KMS-11 (cell line): ENCODE measurements at regions not wholly inside any gene's neighbourhood (a gene's known extent, or its start where the extent isn't known, plus 50 kb on each side); places are given as distances from the start of the nearest gene placed in this dataset.

Source experiments
- H2AFZ ChIP-seq: fragments of 200-600 bp; sonication (generic); 2 replicates; pipeline ENCODE4 v1.6.1; 2016; ENCODE audit warnings: antibody characterized with exemption, mixed run types, low read depth
- H3K27ac ChIP-seq: fragments of 200-600 bp; sonication (generic); 2 replicates; pipeline ENCODE4 v1.6.1; 2016; ENCODE audit warnings: mild to moderate bottlenecking, mixed run types
- H3K27me3 ChIP-seq: fragments of 200-600 bp; sonication (generic); 2 replicates; pipeline ENCODE4 v1.6.1; 2017; ENCODE audit warnings: mild to moderate bottlenecking, low read depth, mixed run types, moderate library complexity; ENCODE audit not compliant: insufficient read depth
- H3K36me3 ChIP-seq: fragments of 200-600 bp; sonication (generic); 2 replicates; pipeline ENCODE4 v1.6.1; 2017; ENCODE audit warnings: mild to moderate bottlenecking, mixed run types; ENCODE audit not compliant: insufficient read depth
- H3K4me1 ChIP-seq: fragments of 200-600 bp; sonication (generic); 2 replicates; pipeline ENCODE4 v1.6.1; 2016; ENCODE audit warnings: mild to moderate bottlenecking, low read depth, mixed run types; ENCODE audit not compliant: poor library complexity, severe bottlenecking
- H3K4me2 ChIP-seq: fragments of 200-600 bp; sonication (generic); 2 replicates; pipeline ENCODE4 v1.7.0; 2016; ENCODE audit warnings: mild to moderate bottlenecking, mixed run types
- H3K4me3 ChIP-seq: fragments of 200-600 bp; sonication (generic); IDR thresholded peaks from 2 replicates; pipeline ENCODE4 v1.6.1; 2017; ENCODE audit warnings: low read depth, low read length, mixed read lengths; ENCODE audit not compliant: insufficient read depth
- H3K79me2 ChIP-seq: fragments of 200-600 bp; sonication (generic); 2 replicates; pipeline ENCODE4 v1.6.1; 2016; ENCODE audit warnings: low read depth, mixed run types; ENCODE audit not compliant: insufficient read depth
- H3K9ac ChIP-seq: fragments of 200-600 bp; sonication (generic); 2 replicates; pipeline ENCODE4 v1.6.1; 2016; ENCODE audit warnings: mild to moderate bottlenecking, mixed run types
- H4K20me1 ChIP-seq: fragments of 200-600 bp; sonication (generic); 2 replicates; pipeline ENCODE4 v1.6.1; 2016; ENCODE audit warnings: mild to moderate bottlenecking, mixed run types; ENCODE audit not compliant: insufficient read depth
- CTCF ChIP-seq: fragments of 200-600 bp; sonication (generic); conservative IDR thresholded peaks from 2 replicates; pipeline ENCODE4 v1.6.1; 2017; ENCODE audit warnings: low read depth, mild to moderate bottlenecking, antibody characterized with exemption, low read length, moderate library complexity, mixed read lengths

GRCh38 chr11:114891911-114892310 lies 213.6 kb downstream of the NXPE2 start:
- Histone ChIP-seq H3K79me2 (no peaks in the 10 kb centered on the region), H3K4me1 (no peaks in the 10 kb centered on the region), H4K20me1 (no peaks in the 10 kb centered on the region), H3K4me3 (no peak overlapping the region), H3K36me3 (no peaks in the 10 kb centered on the region), H3K27me3 (no peaks in the 10 kb centered on the region), H3K4me2 (no peak overlapping the region), H2AFZ (no peak overlapping the region), H3K27ac (no peak overlapping the region), H3K9ac (no peak overlapping the region)
- no peak for TF ChIP-seq CTCF

- Histone ChIP-seq H3K36me3 (no peaks in the 10 kb centered on the region), H3K4me3 (no peak overlapping the region), H3K4me1 (no peaks in the 10 kb centered on the region), H3K4me2 (no peak overlapping the region), H3K79me2 (no peaks in the 10 kb centered on the region), H3K27ac (no peak overlapping the region), H3K27me3 (no peaks in the 10 kb centered on the region), H2AFZ (no peak overlapping the region), H4K20me1 (no peaks in the 10 kb centered on the region), H3K9ac (no peak overlapping the region)
- TF ChIP-seq CTCF = peak; percentile 63
Observed at GRCh38 chr11:114892381-114893197, 214.3 kb downstream of the NXPE2 start.

- H3K4me3 ChIP-seq = no peak overlapping the region
- H3K9ac ChIP-seq = no peak overlapping the region
- H3K27ac ChIP-seq = no peak overlapping the region
- H3K27me3 ChIP-seq = no peaks in the 10 kb centered on the region
- no peak for TF ChIP-seq CTCF
- H4K20me1 ChIP-seq = no peaks in the 10 kb centered on the region
- H3K4me1 ChIP-seq = no peaks in the 10 kb centered on the region
- no peak overlapping the region for H2AFZ ChIP-seq
- no peaks in the 10 kb centered on the region for H3K36me3 ChIP-seq
- no peaks in the 10 kb centered on the region for H3K79me2 ChIP-seq
- no peak overlapping the region for H3K4me2 ChIP-seq
Observed at GRCh38 chr11:114893329-114893728, 215.0 kb downstream of the NXPE2 start.

GRCh38 chr11:114896594-114896993 lies 218.3 kb downstream of the NXPE2 start:
- Histone ChIP-seq H4K20me1 (no peaks in the 10 kb centered on the region), H2AFZ (no peak overlapping the region), H3K4me1 (no peaks in the 10 kb centered on the region), H3K79me2 (no peaks in the 10 kb centered on the region), H3K4me3 (no peak overlapping the region), H3K9ac (no peak overlapping the region), H3K27ac (no peak overlapping the region), H3K36me3 (no peaks in the 10 kb centered on the region), H3K27me3 (no peaks in the 10 kb centered on the region), H3K4me2 (no peak overlapping the region)
- no peak for TF ChIP-seq CTCF
